Gastrocnemius medialis (tissue), 4 donors: ENCODE measurements at regions not wholly inside any gene's neighbourhood (a gene's known extent, or its start where the extent isn't known, plus 50 kb on each side); places are given as distances from the start of the nearest gene placed in this dataset.

Source experiments
- POLR2A ChIP-seq, 2 donors: fragments of 450-650 bp; IDR thresholded peaks; one replicate each; pipeline ENCODE4 v1.6.1; 2017; ENCODE audit warnings: antibody characterized with exemption in 2 of 2, mild to moderate bottlenecking in 2 of 2, moderate library complexity in 2 of 2
- TF ChIP-seq, protein P1 (sequence below), 5 experiments: fragments of 450-650 bp in 3 of 5; fragments of 200-600 bp in 2 of 5; sonication (generic) in 2 of 5; IDR thresholded peaks in 4 of 5; conservative IDR thresholded peaks in 1 of 5; 1 replicate in 4 of 5; 2 replicates in 1 of 5; pipeline ENCODE4 v1.5.1; 2016 to 2019; ENCODE audit warnings: antibody characterized with exemption in 5 of 5, mild to moderate bottlenecking in 3 of 5, moderate library complexity in 3 of 5

DNA sequence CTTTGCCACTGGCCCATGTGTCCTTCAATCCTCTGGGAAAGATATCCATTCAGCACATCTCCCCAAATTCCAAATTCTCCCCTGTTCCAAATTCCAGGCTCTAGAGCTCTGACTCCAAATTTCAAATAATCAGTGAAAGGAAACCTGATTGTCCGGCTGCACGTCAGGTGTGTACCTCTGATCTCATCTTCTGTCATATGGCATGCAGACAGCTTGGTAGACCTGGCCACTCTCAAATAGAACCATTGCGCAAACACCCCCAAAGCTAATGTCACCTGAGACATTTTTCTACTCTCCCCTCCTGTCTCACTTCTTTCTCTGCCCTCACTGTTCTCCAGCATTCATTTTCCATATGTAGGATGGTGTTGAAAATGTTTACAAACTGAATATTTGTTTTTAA is 337.0 kb upstream of the DYNLRB2 start:
- TF ChIP-seq, protein P1, sequence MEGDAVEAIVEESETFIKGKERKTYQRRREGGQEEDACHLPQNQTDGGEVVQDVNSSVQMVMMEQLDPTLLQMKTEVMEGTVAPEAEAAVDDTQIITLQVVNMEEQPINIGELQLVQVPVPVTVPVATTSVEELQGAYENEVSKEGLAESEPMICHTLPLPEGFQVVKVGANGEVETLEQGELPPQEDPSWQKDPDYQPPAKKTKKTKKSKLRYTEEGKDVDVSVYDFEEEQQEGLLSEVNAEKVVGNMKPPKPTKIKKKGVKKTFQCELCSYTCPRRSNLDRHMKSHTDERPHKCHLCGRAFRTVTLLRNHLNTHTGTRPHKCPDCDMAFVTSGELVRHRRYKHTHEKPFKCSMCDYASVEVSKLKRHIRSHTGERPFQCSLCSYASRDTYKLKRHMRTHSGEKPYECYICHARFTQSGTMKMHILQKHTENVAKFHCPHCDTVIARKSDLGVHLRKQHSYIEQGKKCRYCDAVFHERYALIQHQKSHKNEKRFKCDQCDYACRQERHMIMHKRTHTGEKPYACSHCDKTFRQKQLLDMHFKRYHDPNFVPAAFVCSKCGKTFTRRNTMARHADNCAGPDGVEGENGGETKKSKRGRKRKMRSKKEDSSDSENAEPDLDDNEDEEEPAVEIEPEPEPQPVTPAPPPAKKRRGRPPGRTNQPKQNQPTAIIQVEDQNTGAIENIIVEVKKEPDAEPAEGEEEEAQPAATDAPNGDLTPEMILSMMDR (IDR thresholded peaks at IDR 0.05 in 4 of 5, conservative IDR thresholded peaks at IDR 0.05 in 1 of 5): no peak
- TF ChIP-seq POLR2A (IDR thresholded peaks at IDR 0.05): no peak
